ENCODE measurements at regions not wholly inside any gene's neighbourhood (a gene's known extent, or its start where the extent isn't known, plus 50 kb on each side); places are given as distances from the start of the nearest gene placed in this dataset.
"Not testable (repeated sequence)": the region's sequence is repeated elsewhere in the genome, so short reads cannot be mapped to it uniquely, and the experiment has no call there.

DNA sequence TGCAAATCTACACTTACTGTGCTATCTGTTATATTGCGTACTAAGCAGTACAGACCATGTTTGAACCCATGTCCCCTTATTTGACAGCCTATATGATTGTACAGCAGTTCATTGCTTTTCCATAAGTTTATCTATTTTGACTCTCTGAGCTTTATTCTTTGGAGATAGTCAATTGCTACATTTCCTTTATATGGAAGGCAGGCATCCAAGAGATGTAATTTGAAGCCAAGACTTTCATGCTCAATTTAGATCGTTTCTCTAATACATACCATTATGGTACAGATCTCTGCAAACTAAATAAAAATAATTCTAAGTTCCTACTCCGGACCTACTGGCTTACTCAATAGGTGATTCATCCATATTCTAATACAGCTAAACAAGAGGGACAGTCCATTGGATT lies 424.8 kb downstream of the TMEM38B start:
- DNase-seq, result no peak

DNA sequence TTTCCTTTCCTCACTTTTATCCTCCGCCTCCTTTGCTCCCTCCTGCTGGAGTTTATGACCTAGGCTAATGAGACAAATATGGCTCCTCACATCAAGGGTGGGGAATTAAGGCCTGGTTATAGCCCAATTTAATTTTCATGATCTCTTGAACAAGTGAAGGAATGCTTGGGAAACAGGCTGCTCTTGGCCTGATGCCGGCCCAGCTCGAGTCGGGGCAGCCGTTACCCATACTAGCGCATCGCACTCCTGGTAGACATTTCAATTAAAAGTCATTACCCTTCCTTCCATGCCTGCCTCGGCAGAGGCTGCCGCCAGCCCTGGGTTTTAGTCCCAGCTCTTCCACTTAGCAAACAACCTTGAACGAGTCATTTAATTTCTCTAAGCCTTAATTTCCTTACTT lies 425.7 kb downstream of the TMEM38B start:
- no peak for DNase-seq

DNA sequence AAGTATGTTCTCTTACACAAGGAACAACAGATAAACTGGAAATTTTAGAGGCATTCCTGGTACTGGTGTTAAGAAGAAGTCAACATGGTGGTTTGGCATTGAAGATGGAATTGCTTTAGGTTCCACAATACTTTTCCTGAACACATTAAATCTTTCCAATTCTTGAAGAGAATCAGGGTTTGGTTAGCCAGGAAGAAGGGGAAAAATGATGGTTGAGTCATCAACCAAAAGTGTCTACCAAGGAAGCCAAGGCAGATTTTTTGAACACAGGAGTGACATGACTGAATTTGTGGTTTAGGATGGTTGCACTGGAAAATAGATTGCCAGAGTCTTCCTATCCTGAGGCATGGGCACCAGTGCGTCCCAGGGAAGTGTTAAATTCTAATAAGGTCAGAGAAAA lies 433.4 kb downstream of the TMEM38B start:
- DNase-seq, result no peak

DNA sequence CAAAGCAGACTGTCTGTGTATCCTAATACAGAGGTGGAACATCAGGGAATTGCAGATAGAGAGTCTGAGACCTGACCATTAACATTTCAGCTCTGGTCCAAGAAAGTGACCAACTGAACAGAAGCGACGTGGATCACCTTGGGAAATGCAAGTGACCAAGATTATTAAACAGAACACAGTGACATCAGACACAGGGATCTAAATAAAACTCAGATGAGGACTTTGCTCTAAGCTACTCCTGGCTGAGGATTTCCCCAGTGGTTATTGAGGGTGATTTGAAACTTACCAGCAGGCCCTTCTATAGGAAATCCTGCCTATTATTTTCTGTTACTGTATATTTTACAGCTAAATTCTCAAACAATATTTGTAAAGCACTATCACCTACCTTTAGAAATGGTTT lies 436.0 kb downstream of the TMEM38B start:
- DNase-seq, result no peak

DNA sequence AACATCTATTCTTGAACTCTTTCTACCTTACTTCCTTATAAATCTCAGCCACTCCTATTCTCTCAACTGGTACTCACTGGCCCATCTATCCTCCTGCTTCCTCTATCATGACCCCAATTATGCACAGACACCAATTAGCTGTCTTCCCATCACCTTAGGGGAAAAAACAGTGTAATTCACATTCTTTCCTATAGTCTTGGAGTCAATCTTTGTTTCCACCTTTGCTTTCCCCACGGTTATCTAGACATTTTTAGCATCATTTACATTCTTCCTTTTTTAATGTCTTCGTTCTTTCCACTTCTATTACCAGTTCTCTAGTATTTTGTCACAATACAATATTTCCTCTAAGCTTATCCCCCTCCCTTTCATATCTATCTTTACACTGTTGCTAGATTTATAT lies 449.4 kb downstream of the TMEM38B start:
- no peak for DNase-seq

DNA sequence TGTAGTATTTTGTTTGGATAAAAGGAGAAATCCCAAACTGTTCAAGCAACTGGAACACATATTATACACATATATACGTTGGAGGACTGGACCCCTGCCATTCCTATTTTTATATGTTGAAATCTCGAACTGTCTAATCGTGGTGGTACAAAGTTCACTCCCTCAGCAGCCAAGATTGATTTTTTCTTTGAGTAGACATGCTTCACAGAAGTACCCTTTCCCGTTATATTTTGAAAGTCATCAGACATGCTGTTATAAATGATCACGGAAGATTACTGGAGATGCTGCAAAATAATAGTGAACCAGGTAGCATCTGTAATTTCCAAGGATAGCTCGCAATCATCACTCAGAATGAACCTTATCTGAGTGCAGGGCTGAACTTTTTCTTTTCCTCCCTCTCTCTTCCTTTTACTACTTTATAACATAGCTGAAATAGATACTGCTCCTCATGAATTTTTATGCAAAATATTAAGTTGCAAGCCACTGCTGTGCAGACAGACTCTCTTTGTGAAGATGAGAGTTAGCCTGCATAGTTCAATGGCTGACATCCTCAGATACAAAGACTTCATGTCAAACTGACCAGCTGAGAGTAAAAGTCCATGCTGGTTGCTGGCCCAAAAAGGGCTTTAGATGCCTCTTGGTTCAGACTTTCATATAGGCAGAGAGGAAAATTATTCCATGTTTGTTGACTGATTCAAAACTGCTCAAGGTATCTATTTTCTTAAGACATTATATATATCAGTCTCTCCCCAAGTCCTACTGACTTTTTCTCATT lies 451.9 kb downstream of the TMEM38B start:
- no peak for DNase-seq

DNA sequence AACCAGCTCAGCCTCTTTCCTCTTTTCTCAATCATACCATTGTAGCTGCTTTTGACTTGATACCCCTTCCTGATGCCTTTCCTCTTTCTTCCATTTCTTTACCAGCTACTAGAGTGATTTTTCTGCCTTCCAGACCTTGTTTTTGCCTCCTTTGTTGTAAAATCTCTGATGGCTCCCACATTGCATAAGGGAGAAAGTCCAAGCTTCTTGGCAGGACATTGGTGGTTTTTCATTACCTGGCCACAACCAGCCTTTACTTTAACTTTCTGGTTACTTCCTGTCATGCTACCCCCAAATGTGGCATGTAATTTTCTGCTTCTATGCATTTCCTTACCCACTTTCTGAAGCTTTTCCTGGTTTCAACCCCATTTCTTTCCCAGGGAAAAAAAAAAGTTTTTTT lies 452.5 kb downstream of the TMEM38B start:
- no peak for DNase-seq

DNA sequence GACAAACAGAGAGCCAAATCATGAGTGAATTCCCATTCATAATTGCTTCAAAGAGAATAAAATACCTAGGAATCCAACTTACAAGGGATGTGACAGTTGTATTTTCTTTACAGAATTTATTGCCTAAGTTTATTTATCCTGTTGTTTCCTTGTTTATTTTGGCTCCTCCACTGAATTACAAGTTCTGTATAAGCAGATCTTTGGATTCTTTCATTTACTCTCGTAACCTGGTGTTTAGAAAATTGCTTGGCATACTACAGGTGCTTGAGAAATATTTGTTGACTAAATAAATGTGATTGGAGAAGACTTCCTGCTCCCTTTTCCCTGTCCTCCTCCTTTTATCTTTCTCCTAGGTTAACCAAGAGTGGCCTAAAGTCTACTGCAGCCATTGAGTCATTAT lies 455.6 kb downstream of the TMEM38B start:
- no peak for DNase-seq

DNA sequence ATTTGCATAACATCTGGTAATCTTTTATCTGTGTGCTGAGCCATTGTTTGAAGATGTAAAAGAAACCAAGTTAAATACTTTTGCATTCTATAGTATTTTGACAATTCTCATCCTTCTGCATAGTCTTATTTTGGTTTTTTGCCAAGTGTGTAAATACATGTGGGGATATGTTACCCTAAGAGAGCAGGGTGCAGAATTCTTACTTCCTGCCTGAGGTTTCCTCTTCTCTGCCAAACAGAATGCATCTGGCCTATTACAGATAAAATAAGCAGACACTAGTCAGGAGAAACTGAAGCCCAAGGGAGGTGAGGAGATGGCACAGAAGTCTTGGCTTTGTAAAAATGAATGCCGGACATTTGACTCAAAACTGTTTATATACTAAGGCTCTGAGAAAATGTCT lies 462.1 kb downstream of the TMEM38B start:
- no peak for DNase-seq

DNA sequence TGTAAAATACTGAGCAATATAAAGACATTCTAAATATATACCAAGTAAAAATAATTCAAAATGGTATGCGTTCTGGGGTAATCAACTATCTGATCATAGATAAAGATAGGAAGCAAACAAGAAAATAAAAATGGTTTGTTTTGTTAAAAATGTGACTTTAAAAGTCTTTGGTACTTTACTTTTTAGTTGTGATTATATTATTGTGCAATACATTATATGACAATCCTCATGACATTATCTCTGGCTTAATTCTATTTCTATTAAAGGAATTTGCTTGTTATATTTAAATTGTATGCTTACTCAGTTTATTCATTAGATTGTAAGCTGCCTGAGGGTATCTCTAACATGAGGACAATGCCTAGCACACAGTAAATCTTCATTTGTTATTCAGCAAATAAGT lies 477.9 kb downstream of the TMEM38B start:
- DNase-seq, result no peak

DNA sequence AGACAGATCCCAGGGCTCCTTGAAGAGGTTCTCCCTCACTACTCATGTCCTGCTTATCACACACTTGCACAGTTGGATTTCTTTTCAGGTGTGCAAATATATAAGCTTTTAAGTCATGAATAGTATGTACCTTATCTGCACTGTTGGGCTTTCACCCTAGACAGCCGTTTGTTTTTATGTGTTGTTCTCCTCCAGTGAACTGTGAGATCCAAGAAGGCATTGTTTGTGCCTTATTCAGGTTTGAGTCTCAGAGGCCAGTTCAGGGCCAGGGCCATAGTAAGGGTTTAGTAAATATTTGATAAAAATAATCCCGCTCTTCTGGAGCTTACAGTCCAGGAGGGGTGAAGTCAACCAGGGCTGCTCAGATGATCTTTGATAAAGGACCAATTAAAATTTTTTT lies 480.0 kb downstream of the TMEM38B start:
- no peak for DNase-seq

DNA sequence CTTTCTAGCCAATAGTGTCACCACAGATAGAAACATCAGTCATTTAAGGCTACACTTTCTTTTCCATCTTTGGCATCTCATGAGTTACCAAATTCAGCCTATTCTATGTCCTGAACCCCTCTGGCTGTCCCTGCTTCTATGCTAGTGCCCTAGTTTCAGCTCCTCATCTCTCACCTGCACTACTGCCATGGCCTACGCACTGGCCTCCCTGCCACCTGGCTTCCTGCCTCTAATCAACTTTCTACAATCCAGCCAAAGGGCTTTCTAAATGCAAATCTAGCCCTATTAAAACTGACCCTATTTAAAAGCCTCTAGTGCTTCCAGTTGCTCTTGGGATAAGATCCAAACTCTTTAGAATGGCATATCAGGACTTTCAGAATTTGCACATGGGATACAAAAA lies 482.9 kb downstream of the TMEM38B start:
- no peak for DNase-seq

DNA sequence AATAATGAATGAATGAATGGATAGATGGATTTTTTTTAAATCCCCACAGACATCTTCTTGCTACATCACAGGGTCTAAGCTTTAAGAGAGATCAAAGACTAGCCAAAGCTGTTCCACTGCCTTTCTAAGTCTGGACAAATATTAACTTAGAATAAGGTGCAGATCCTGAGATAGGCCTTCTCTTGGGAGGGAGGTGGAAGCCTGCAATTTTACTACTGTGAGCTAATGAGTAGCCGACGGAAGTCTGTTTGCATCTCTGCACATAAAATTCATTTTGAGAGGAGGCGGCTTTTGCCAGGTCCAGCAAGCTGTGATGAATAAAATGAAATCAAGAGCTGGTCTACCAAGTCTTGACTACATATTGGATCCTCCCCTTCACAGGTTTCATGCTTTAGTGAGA lies 484.9 kb downstream of the TMEM38B start:
- DNase-seq, result no peak

DNA sequence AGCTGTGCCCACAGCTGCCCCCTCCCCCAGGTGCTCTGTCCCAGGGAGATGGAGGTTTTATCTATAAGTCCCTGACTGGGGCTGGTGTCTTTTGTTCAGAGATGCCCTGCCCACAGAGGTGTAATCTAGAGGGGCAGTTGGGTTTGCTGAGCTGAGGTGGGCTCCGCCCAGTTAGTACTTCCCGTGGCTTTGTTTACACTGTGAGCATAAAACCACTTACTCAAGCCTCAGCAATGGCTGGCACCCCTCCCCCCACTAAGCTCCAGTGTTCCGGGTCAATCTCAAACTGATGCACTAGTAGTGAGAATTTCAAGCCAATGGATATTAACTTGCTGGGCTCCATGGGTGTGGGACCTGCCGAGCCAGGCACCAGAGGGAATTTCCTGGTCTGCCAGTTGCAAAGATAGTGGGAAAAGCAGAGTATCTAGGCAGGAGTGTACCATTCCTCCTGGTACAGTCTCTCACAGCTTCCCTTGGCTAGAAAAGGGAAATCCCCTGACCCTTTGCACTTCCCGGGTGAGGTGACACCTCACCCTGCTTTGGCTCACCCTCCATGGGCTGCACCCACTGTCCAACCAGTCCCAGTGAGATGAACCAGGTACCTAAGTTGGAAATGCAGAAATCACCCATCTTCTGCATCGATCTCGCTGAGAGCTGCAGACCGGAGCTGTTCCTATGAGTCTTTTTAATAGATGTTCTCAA lies 509.6 kb downstream of the TMEM38B start:
- peak; percentile 74 for DNase-seq

DNA sequence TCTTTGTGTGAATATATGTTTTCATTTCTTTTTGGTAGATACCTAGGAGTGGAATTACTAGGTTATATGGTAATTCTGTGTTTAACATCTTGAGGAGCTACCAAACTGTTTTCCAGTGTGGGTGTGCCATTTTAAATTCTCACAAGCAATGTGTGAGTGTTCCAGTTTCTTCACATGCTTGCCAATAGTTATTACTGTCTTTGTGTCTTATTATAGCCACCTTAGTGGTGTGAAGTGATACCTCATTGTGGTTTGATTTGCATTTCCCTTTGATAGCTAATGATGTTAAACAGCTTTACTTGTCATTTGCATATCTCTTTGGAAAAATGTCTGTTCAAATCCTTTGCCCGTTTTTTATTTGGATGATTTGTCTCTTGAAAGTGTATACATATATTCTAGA lies 513.0 kb downstream of the TMEM38B start:
- no peak for DNase-seq

DNA sequence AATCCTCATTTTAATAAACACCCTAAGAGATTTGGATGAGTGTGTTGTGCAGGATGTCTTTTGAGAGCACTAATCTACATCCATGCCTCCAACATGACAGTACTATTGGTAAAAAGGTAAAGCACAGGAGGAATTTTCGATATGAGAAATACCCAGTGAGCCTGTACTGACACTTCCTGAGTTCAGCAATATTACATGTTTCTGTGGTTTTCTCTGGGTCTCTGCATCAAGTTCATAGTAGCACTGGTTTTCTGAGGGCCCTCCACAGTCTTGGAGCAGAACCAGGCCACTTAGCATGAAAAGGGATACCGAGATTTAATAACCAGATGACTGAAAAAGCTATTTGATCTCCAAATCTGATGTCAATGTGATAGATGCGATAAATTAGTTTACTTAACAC lies 524.1 kb downstream of the TMEM38B start:
- no peak for DNase-seq

DNA sequence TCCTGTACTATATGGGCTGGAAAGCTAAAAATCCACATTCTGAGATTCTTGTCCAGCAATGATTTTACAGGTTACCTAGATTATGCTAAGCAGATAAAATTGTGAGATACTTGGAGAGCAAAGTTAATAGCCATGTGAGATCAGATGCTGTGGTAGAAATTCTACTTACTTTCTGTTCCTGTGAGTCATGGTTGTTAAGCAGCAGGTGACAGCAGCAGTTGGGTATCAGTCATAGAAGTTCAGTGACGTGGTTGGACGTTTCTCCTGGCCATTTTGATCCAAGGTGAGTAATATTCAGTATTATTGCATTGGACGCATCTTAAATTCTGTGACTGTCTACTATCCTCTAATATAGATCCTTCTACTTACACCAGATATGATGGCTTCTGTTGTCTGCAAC lies 524.5 kb downstream of the TMEM38B start:
- DNase-seq, result no peak

DNA sequence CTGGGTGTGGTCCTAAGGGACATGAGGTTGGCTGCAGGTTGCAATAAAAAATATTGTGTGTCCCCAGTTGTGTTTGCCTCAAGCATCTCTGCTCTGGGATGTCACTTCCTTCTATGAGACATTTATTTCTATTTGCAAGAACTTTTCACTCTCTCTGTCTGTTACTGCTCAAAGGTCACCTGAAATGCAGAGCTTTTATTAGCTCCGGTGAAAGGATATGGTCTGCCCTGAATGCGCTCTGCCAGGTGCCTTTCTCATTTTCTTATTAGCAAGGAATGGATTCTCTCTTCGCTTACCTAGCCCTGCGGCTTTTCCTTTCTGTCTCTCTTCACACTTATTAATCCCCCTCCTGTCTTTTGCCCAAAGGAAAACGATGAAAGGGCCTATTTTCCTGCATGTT lies 526.1 kb downstream of the TMEM38B start:
- DNase-seq, result no peak

DNA sequence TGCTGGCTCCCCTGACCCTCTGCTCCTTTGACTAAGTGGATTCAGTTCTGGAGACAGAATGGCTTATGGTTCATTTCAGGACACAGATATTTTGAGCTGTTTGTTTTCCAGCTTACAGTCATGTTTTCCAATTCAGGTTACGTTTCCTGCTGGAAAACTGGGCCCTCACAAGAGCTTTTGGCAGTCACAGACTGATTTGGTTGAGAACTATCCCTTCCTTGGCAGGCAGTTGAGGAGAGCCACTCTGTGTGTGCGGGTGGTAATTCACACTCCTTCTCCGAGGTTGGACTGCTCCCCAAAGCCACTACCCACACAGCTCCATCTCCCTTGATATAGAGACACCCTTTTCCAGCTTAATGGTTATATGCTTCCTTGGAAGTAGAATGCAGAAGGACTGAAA lies 534.5 kb downstream of the TMEM38B start:
- no peak for DNase-seq

DNA sequence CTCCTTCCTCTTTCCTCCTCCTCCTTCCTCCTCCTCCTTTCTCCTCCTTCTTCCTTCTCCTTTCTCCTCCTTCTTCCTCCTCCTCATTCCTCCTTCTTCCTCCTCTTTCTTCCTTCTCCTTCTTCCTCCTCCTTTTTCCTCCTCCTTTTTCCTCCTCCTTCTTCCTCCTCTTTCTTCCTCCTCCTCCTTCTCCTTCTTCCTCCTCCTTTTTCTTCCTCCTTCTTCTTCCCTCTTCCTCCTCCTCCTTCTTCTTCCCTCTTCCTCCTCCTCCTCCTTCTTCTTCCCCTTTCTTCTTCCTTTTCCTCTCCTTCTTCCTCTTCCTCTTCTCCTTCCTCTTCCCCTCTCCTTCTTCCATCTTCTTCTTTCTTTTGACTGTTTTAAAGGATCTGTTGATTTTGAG lies 538.8 kb downstream of the TMEM38B start:
- DNase-seq, result no peak

DNA sequence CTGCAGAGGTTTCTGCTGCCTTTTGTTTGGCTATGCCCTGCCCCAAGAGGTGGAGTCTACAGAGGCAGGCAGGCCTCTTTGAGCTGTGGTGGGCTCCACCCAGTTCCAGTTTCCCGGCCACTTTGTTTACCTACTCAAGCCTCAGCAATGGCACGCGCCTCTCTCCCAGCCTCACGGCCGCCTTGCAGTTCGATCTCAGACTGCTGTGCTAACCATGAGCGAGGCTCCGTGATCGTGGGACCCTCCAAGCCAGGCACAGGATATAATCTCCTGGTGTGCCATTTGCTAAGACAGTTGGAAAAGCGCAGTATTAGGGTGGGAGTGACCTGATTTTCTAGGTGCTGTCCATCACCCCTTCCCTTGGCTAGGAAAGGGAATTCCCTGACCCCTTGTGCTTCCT lies 566.6 kb downstream of the TMEM38B start:
- not testable (repeated sequence) for DNase-seq

DNA sequence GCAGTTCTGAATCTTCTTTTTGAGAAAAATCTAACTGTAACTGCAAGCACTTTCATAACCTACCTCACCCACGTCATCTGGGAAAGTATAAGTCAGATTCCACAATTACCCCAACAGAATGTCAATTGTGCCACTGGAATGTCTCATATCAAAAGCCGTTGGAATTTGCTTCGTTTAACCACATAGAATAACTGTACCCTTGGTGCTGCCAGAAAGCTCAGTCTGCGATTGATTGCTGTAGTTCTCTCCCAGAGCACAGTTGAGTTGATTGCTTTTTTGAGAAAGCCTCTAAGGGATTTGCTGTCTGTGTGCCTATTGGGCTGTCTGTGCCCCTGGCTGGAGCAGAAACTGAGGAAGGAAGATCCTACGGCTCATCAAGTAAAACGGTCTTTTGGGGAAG lies 583.6 kb downstream of the TMEM38B start:
- no peak for DNase-seq

DNA sequence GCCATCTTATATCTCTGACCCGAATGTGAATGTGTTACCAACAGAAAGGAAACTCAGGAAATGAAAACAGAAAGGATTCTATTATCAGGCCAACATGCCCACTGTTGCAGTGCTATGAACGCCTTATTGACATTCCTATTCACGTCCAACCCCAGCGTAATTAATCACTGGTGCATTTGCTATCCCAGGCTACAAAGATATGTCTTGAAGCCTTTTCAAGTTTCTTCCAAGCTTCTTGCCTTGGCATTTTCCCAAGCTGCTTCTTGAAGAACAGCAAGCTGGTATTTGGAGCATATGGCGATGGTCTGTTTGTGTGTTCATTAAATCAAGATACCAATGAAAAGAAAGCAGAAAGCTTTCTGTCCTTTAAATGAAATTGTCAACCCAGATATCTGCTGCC lies 579.2 kb upstream of the ZNF462 start:
- DNase-seq, result no peak

DNA sequence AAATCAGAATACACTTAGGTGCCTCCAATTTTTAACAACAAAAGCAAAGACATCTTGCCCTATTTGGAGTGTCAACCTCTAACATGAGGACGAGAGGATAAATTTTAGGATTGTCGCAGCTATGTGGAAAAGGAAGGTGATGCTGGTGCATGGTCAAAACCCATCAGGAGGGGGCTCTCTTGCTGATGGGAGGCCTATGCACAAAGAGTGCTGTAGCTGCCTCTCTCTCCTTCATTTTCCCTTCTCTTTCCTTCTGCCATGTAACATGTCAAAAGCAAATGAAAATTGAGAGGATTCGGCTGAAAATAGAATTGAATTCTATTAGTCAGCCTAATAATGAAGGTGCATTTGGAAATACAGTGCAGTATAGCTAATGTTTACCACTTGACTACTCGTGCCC lies 578.7 kb upstream of the ZNF462 start:
- no peak for DNase-seq

DNA sequence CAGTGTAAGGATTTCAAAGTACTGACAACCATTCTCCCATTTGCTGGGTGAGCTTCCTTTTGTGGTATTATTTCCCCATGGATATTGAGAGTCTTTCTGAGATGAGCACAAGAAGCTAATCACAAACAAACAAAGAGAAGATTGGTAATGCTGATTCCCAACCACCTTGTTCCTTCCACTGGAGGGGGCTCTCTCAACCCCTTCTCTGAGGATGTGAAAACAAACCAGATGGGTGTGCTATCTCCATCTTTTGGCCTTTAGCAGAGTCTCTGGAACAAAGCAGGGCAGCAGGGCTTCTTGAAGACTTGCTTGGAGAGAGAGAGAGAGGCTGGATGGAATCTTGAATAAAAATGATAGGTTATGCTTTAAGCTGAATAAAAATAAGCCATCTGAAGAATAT lies 576.7 kb upstream of the ZNF462 start:
- DNase-seq, result no peak

Measured in NCI-H510A treated with DMSO at 0.1 percent for 48 hours (cell line).